NCI-H2171 treated with DMSO at 0.1 percent for 48 hours (cell line): ENCODE measurements at regions not wholly inside any gene's neighbourhood (a gene's known extent, or its start where the extent isn't known, plus 50 kb on each side); places are given as distances from the start of the nearest gene placed in this dataset.

Source experiments
- DNase-seq: peaks from one replicate; lab custom pipeline; 2025; lab: John Stamatoyannopoulos, UW

DNA sequence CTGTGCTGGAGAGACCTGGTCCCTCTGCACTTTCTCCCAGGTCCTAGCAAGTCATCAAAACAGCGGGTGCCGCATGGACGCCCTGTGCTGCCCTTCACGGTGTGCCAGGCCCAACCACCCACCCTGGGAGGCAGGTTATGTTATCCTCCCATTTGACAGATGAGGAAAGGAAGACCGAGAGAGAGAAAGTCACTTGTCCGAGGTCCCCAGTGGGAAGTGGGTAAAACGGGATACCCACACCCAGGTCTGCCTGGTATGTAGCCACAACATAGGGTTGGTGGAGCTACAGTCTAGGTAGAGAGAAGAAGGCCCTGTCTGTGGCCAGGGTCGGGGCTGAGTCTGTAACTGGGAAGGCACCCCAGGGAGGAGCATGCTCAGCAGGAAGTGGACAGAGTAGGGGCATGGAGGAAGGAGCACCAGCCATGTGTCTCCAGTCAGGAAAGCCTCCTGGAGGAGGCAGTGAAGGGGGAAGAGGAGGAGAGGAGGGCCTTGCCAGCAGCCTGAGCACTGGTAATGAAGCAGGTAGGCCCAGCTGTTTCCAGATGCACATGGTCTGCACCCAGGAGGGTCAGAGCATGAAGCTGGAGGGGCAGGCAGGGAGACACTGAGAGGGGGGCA, 98.4 kb downstream of the ZFP36L2 start:
- no peak for DNase-seq

DNA sequence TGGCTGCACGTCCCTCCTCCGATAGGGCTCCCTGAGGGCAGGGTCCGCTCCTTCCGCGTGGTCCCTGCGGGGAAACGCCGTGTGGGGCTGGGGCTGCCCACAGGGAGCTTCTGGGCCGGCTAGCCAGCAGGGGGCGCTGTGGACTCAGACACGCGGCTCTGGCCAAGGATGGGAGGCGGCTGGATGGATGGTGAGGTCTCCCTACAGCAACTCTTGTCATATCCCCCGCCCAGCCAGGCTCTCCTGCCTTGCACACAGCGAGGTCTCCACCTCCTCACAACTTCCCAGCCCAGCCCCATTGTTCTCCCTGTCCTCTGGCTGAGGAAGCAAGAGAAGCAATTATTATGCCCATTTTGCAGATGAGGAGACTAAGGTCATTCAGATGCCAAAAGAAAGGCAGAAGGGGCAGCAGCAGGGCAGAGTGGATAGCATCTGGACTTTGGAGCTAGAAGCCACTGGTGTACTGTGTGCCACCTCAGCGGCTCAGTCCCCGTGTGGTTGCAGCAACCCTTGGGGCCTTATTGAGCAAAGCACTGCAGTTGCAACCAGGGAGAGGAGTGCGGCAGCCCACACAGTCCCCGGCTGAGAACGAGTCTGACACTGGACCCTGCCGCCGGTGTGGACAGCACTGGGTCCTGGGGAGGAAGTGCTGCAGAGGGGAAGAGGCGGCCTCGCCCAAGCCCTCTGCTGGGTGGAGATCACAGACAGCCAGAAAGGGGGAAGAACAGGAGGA, 99.0 kb downstream of the ZFP36L2 start:
- DNase-seq = no peak

DNA sequence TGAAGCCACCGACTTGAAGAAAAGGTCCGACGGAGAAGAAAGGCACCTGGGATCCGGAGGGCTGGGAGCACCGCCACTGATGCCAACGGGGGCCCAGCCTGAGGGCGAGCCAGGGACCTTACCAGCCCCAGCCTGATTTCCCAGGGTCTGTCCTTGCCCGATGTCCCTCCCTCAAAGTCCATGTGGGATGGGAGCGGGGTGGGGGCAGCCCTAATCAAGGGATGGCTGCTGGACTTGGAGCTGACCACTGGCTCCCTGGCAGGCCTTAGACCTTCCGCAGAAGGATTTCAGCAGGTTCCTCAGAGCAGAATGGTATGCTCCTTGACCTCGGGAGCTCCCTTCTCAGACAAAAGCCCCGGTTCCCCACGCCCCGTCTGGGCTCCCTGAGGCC, 99.6 kb downstream of the ZFP36L2 start:
- DNase-seq = no peak

DNA sequence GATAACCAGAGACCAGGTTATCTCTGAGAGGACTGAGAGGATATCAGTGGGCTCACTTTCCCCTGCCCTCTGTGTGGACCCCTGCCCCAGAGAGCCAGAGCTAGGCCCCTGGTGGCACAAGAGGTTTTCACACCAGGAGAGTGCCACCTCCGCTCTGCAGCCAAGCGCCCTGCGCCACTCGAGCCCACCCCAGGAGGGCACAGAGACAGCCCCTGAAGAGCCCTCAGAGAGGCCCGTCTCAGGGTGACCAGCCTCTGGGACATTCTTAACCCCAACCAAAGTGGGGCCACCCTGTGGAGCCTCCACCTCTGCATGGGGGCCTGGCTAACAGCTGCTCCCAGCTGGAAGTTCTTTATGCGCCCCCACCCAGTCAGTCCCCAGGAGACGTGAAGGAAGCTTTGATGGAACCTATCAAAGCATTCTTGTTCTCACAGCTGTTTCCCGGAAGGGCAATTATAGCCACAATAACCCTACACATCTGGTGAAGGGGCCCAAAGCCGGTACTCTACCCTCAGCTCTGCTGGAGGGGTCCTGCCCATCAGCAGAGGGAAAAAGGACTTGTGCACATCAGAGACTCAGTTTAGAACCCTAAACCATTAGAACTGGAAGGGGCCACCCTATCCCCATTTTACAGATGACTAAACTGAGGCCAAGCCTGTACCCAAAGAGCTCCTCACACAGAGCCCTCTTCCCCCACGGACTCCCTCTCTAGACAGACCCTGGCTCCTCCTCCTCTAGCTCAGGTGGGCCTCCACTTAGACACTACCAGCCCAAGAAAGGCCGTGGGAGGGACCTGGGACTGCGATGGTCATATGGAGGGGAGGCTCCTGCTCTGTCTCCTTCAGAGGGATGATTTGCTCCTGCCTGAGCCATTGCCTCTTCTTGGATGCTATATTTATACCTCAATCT, 101.1 kb downstream of the ZFP36L2 start:
- DNase-seq = no peak

DNA sequence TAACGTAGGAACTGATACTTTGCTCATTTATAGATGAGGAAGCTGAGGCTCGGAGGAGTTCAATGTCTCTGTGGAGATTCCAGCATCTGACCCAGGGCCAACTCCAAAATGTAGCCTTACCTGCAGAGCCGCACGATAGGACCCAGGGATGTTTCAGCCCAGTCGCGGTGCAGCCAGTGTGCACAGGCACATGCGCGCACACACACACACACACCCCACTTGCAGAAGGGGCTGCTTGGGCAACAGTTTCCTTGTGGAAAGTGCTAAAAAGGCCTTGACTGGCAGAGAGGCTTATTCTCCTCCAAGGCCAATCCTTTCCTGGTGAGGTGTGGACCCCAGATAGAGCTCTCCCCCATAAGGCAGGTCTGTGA, 101.7 kb downstream of the ZFP36L2 start:
- no peak for DNase-seq

DNA sequence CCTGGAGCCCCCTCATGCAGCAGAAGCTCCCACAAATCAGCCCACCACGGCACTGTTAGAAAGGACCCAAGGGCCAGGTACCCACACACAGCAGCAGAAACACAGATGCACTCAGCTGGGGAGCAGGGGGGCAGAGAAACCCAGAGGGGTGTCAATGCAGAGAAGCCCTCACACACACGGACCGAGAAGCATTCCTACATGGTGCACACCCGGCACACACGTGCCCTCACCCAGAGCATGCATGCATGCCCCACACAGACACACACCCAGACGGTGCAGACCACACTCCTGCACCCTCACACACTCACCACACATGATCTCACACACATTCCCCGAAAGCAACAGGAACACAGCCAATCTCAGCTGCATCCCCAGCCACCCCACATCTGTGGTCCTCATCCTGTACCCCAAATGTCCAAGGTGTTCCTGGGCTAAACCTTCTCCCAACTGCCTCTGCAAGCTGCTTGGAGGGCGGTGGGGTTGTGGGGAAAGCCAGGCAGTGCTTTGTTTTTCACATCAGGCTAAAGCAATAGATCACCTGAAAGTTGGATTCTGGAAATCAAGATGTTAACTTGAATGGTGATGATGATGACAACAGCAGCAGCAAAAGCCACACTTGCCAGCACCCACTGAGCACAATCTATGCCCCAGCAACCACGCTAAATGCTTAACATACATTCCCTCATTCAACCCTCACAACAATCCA, 102.3 kb downstream of the ZFP36L2 start:
- no peak for DNase-seq

DNA sequence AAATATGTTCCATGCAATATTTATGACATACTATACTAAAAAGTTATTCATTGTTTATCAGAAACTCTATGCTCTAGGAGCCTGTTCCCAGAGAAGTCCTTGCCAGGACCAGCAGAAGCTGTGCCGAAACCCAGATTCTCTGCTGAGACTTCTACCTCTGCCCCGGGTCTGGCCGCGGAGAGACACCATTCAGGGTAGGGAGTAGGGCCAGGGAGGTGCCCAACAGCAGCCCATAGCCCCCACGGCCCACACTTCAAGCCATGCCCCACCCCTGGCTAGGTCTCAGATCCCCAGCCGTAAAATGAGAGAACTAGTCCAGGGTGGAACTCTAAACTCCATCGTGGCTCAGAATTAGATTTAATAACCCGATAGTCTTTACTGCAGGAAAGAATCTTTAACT, 102.9 kb downstream of the ZFP36L2 start:
- DNase-seq = no peak

DNA sequence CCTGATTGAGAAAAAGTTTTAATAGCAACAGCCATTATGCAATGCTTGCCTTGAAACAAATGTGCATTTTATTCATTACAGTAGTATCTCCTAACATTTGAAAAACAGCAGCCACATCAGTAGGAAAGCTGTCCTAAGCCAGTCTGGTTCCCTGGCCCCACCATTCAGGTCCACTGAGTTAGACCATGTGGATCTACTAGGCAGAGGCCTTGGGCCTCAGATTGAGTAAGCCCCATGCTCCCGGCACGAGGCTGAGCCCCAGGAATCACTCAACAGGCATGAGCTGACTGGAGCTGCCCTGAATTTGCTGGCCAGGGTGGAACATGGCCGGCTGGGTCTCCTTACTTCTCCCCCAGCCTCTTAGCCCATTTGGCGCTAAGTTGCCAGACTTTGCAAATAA, 103.4 kb downstream of the ZFP36L2 start:
- no peak for DNase-seq

DNA sequence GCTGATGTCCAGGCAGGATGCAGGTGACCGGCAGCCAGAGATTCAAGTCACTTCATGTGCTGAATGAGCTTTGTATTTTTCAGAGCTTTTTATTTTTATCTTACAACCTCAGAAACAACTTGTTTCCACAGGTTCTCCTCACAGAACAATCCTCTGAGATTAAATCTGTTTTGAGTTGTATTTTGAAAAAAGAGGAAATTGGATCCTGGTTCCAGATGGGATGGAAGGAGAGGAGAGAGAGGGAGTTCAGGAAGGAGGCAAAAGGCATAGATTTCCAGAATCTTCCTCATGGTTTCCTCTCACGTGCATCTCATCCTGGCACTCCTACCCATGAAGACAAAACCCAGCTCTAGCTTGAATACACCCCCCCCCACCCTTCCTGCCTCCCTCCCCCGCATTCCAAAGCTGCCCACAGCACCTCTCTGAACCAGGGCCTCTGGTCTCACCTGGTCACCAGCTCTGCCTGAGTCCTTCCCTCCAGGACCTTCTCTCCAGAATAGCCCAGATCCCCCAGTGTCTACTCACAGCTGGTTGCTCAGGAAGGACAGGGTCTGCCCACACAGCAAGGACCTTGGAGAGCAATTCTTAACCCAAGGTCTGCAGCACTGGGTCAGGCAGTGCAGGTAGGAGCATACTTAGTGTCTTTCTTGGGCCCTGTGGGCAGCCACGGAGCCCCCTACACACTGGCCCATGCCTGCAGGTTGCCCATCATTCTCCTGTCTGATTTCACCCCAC, 104.7 kb downstream of the ZFP36L2 start:
- peak; percentile 61 for DNase-seq

DNA sequence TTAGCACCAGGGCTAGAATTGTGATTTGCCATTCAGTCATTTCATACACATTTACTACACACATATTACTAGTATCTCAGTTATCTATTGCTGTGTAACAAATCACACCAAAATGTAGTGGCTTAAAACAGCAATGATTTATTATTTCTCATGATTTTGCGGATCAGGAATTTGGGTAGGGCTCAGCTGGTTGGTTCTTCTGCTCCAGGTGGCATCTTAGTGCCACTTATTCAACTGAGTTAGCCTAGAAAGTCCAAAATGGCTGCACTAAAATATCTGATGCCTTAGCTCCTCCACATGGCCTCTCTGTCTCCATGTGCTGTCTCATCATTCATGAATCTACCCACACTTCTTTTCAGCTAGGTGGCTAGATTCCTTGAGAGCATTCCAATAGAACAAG, 107.1 kb downstream of the ZFP36L2 start:
- no peak for DNase-seq

DNA sequence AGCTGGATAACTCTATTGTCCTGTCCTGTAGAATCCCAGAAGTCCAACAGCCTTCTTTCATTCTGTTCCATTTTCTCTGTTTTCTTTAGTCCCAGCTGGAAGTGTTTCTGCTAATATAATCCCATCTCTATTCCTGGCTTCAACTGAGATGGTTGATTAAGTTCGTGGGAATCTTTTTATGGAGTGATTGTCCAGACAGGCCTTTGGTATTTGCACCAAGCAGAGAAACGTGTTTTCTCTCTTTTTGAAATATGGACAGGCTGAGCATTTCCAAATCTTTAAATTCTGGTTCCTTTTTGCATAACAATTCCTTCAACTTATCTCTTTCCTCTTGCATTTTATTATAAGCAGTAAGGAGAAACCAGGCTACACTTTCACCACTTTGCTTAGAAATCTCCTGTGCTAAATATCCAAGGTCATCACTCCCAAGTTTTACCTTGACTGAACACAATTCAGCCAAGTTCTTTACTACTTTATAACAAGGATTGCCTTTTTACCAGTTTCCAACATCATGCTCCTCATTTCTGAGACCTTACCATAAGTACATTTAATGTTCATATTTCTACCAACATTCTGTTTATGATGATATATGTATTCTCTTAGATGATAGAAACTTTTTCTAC, 108.8 kb downstream of the ZFP36L2 start:
- no peak for DNase-seq

DNA sequence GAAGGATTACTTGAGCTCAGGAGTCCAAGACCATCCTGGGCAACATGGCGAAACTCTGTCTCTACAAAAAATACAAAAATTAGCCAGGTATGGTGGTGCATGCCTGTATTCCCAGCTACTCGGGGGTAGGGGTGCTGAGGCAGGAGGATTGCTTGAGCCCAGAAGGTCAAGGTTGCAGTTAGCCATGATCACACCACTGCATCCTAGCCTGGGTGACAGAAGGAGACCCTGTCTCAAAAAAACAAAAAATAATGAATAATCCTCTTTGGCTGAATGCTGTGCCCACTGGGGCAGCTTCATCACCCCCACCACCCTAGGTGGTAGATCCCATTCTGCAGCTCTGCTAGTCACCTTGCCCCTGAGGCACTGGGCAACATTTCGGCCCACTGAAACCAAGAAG, 109.4 kb downstream of the ZFP36L2 start:
- no peak for DNase-seq

DNA sequence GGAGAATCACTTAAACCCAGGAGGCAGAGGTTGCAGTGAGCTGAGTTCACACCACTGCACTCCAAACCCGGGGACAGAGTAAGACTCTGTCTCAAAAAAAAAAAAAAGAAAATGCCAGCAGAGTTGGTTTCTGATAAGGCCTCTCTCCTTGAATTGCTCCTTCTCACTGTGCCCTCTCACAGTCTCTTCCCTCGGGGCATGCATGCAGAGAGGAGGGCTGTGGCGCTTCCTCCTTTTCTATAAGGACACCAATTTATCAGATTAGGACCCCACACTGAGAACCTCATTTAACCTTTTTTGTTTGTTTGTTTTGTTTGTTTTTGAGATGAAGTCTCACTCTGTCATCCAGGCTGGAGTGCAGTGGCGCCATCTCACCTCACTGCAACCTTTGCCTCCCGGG, 110.5 kb downstream of the ZFP36L2 start:
- no peak for DNase-seq

DNA sequence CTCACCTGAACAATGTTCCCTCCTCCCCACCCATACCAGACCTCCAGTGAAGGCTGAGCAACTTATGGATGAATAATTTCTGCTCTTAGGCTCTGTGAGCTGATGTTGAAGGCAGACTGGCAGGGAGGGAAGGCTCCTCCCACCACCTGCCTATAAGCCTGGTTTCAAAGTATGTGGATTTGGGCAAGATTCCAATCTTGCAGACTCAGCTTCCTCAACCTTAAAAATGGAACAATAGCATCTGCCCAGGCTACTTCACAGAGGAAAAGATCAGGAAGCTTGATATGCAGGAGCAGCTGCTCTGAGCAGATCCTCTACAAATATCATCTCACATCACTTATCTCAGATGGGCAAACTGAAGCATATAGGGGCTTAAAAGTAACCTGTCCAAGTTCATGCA, 112.2 kb downstream of the ZFP36L2 start:
- peak; percentile 90 for DNase-seq

DNA sequence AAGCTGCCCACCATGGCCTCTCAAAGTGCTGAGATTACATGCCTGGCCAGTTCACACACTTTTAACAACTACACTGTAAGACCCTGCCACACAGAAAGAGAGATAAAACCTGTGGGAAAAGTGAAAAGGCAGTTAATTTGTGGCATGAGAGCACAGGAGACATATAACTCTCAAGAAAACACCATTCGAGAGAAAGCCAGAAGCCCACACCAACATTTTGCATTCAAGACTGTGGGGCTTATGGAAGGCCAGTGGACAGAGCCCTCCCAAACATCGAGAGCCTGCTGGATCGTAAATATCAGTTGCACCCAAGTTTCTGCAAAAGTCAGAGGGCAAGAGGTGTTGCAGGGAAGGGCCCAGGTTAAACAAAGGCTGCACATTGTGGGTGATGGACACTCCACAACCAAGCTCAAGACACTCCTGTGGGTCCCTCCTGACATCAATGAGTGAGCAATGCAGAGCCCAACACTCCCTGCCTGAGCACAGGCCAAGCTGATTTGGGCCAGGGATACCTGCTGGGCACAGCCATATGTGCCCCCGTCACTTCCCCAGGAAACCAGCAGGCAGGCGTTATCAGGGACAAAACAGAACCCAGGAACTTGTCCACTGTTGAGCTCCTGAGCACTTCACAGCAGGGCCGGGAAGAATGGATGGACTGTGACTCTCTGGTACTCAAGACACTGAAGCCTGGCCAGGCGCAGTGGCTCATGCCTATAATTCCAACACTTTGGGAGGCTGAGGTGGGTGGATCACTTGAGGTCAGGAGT, 114.4 kb downstream of the ZFP36L2 start:
- DNase-seq = no peak

DNA sequence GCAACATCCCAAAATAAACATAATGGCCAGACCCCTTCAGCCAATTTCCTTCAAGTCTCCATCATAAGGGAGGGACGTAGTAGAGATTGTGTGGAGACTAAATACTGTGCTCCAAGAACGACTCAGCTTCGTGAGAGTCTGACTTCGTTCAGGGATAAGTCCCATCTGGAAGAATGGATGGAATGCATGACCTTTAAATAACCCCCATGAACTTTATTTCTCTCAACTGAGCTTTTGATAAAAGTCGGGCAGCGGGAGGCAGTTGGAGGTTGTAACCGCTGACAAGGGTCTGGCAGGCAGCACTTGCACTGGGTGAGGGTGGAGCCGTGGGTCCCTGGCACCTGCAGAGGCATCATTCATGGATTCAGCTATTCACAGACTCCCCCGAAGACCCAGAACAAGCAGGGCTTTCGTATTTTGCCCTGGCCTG, 115.9 kb downstream of the ZFP36L2 start:
- no peak for DNase-seq

DNA sequence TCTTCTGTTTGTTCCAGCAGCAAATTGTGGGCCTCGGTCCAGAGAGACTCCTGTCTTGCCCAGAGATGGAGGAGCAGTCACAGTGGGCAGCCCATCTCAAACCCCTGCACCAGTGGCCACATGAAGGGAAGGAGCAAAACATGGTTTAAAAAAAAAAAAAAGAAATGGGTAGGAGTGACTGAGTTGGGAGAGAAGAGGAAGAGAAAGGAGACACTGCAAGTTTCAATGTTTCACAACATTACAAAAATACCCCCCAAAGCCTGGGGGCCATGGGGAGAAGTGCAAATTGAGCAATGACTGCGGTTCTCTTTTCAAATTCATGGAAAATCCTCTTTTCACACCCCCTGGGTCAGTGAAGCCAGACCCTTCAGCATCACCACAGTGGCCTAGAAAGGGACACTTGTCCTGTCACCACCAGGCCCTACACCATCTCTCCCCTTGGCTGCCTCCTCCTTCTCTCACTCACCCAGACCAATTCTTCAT, 117.1 kb downstream of the ZFP36L2 start:
- DNase-seq = no peak

DNA sequence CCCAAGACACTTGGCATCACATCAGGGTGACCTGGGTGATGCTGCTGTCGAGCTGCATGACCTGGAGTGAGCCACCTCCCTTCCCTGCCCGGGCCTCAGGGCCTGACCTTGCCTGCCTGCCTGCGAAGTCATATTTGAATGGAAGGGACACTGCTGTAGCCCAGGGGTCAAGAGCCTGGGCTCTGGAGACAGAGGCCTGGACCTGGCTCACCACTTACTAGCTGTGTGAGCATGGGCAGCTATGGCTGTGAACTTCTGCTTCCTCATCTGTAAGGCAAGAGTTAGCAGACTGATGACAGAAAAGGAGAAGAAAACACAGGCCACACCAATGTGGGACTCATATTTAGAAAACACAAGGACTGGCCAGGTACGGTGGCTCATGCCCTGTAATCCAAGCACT, 118.7 kb downstream of the ZFP36L2 start:
- DNase-seq = no peak

DNA sequence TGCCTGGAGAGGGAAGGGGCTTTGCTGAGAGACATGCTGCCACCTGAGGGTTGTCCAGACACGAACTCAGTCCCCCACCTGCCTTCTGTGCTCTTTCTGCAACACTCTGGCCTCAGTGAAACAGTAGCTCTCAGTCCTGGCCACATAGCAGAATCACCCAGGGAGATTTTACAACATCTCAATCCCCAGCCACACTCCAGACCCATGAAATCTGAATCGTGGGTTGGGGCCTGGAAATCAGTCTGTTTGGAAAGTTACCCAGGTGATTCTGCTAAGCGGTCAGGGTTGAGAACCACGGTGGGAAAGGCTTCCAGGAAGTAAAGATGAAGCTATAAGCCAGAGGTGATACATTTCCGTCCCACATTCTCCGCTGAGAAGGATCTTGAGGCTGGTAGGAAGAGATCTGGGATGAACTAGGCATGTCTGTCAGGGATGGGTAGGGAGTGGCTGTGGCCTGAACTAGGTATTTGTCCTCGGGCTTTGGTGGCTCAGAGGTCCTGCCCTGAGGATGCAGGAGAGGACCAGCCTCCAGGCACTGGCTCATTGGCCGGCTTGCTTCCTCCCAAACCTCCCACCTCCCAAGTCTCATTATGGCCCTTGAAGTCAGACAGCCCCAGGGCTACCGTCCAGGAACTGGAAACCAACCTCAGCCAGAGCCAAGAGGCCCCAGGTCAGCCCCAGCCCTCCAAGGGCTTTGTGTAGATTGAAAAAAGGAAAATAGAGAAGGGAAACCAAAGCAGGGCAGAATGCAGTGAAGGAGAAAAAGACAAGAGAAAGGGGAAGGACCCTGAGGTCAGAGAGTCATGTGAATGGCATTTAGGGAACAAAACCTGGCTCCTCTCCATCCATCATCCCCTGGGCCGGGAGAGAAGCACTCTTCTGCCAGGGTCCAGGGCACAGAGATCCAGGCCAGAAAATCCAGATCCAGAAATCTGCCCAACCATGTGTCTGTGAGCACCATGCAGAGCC, 119.6 kb downstream of the ZFP36L2 start:
- DNase-seq = no peak
